ENCODE measurements at regions not wholly inside any gene's neighbourhood (a gene's known extent, or its start where the extent isn't known, plus 50 kb on each side); places are given as distances from the start of the nearest gene placed in this dataset.

DNA sequence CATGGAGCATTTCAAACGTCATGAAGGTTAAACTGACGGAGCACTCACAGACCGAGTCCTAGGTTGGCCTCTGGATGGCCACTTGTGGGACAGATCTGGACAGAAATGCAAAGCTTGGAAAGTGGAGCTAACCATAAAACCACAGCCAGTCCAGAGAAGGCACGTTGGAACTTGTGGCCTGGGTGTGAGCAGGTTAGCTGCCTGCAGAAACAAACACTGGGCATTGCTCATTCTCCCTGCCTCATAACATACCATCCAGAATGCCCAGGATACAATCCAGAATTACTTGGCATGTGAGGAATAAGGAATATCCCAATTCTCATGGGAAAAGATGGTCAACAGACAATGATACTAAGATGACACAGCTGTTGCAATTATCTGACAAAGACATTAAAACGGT lies 1005.0 kb downstream of the TBC1D22A start:
- no peaks in the 10 kb centered on the region for H3K36me3 ChIP-seq (replicated peaks; ENCODE audit: insufficient read depth, low read length)
- H4K20me1 ChIP-seq (ENCODE audit: insufficient read depth, low read length): no peaks in the 10 kb centered on the region
- no peak overlapping the region for H3K4me3 ChIP-seq (ENCODE audit: low read length)
- no peaks in the 10 kb centered on the region for H3K9me2 ChIP-seq (replicated peaks; ENCODE audit: insufficient read depth, low read length)
- H3K4me1 ChIP-seq (ENCODE audit: low read length): no peaks in the 10 kb centered on the region
- no peak for DNase-seq
- no peaks in the 10 kb centered on the region for H3K27me3 ChIP-seq (replicated peaks; ENCODE audit: insufficient read depth, low read length)
- no peaks in the 10 kb centered on the region for H3K9me3 ChIP-seq (replicated peaks; ENCODE audit: insufficient read depth, low read length)
- no peaks in the 10 kb centered on the region for H3K79me2 ChIP-seq (ENCODE audit: low read length)
- H3K9ac ChIP-seq (ENCODE audit: low read length): no peak overlapping the region
- H3F3A ChIP-seq (ENCODE audit: insufficient read depth, low read length): no peaks in the 10 kb centered on the region
- TF ChIP-seq, protein P1, sequence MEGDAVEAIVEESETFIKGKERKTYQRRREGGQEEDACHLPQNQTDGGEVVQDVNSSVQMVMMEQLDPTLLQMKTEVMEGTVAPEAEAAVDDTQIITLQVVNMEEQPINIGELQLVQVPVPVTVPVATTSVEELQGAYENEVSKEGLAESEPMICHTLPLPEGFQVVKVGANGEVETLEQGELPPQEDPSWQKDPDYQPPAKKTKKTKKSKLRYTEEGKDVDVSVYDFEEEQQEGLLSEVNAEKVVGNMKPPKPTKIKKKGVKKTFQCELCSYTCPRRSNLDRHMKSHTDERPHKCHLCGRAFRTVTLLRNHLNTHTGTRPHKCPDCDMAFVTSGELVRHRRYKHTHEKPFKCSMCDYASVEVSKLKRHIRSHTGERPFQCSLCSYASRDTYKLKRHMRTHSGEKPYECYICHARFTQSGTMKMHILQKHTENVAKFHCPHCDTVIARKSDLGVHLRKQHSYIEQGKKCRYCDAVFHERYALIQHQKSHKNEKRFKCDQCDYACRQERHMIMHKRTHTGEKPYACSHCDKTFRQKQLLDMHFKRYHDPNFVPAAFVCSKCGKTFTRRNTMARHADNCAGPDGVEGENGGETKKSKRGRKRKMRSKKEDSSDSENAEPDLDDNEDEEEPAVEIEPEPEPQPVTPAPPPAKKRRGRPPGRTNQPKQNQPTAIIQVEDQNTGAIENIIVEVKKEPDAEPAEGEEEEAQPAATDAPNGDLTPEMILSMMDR (IDR thresholded peaks at IDR 0.05; ENCODE audit: low read length): no peak
- TF ChIP-seq EZH2phosphoT487 (IDR thresholded peaks at IDR 0.05; ENCODE audit: low read length) (no peak), EZH2 (optimal IDR thresholded peaks at IDR 0.05; ENCODE audit: low read depth, low read length) (no peak)
- H3K27ac ChIP-seq (ENCODE audit: low read length): no peak overlapping the region
- H3K4me2 ChIP-seq (ENCODE audit: low read depth, low read length): no peak overlapping the region
- no peak overlapping the region for H2AFZ ChIP-seq (ENCODE audit: low read length)

DNA sequence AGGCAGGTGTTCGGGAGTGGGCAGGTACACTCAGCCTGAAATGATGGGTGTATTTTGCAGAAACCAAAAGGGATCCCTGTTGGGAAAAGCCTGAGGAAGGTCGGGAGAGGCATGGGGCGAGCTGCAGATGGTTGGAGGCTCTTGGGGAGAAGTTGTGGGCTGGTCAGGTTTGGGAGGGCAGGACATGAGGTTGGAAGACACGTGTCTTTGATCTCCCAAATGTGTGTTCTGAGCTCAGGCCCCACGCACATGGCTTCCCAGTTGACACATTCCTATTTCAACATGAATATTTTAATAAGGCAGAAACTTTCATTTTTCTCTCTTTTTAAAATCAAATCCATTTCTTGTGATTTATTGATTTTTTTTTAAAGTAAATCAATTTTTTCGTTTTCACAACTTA lies 1003.3 kb downstream of the TBC1D22A start:
- no peak overlapping the region for H3K27ac ChIP-seq (ENCODE audit: low read length)
- TF ChIP-seq, protein P1 (IDR thresholded peaks at IDR 0.05; ENCODE audit: low read length): no peak
- no peak for TF ChIP-seq EZH2phosphoT487 (IDR thresholded peaks at IDR 0.05; ENCODE audit: low read length)
- no peak for TF ChIP-seq EZH2 (optimal IDR thresholded peaks at IDR 0.05; ENCODE audit: low read depth, low read length)
- H3K27me3 ChIP-seq (replicated peaks; ENCODE audit: insufficient read depth, low read length): no peaks in the 10 kb centered on the region
- H3K36me3 ChIP-seq (replicated peaks; ENCODE audit: insufficient read depth, low read length): no peaks in the 10 kb centered on the region
- no peak for DNase-seq
- no peak overlapping the region for H2AFZ ChIP-seq (ENCODE audit: low read length)
- no peaks in the 10 kb centered on the region for H3K79me2 ChIP-seq (ENCODE audit: low read length)
- H3K4me1 ChIP-seq (ENCODE audit: low read length): no peaks in the 10 kb centered on the region
- H3K9me3 ChIP-seq (replicated peaks; ENCODE audit: insufficient read depth, low read length): no peaks in the 10 kb centered on the region
- H3K4me3 ChIP-seq (ENCODE audit: low read length): no peak overlapping the region
- H3K4me2 ChIP-seq (ENCODE audit: low read depth, low read length): no peak overlapping the region
- no peak overlapping the region for H3K9ac ChIP-seq (ENCODE audit: low read length)
- H3F3A ChIP-seq (ENCODE audit: insufficient read depth, low read length): no peaks in the 10 kb centered on the region
- no peaks in the 10 kb centered on the region for H3K9me2 ChIP-seq (replicated peaks; ENCODE audit: insufficient read depth, low read length)
- no peaks in the 10 kb centered on the region for H4K20me1 ChIP-seq (ENCODE audit: insufficient read depth, low read length)

DNA sequence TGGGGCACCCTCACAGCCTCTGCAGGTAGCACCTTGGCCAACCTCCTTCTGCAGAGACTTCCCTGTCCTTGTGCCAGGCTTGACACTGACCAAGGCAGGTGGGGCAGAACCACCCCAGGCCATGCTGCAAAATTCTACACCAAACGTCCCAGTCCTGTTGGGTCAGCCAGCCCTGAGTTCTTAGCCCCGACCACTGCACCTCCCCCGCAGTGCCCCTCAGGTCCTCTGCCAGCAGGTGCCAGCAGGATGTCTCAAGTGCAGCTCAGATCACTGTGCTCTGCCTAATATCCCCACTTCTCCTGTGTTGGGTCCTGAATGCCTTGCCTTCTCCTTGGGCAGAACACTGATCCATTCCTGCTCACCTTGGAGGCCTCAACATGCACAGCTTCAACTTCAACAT lies 999.7 kb downstream of the TBC1D22A start:
- no peaks in the 10 kb centered on the region for H3K9me2 ChIP-seq (replicated peaks; ENCODE audit: insufficient read depth, low read length)
- H3K9me3 ChIP-seq (replicated peaks; ENCODE audit: insufficient read depth, low read length): no peaks in the 10 kb centered on the region
- no peak for DNase-seq
- H4K20me1 ChIP-seq (ENCODE audit: insufficient read depth, low read length): no peaks in the 10 kb centered on the region
- TF ChIP-seq, protein P1 (IDR thresholded peaks at IDR 0.05; ENCODE audit: low read length): no peak
- TF ChIP-seq EZH2 (optimal IDR thresholded peaks at IDR 0.05; ENCODE audit: low read depth, low read length): no peak
- H3K79me2 ChIP-seq (ENCODE audit: low read length): no peaks in the 10 kb centered on the region
- no peak overlapping the region for H3K27ac ChIP-seq (ENCODE audit: low read length)
- no peaks in the 10 kb centered on the region for H3K4me1 ChIP-seq (ENCODE audit: low read length)
- no peak overlapping the region for H3K9ac ChIP-seq (ENCODE audit: low read length)
- H3F3A ChIP-seq (ENCODE audit: insufficient read depth, low read length): no peaks in the 10 kb centered on the region
- no peak overlapping the region for H3K4me2 ChIP-seq (ENCODE audit: low read depth, low read length)
- no peak overlapping the region for H3K4me3 ChIP-seq (ENCODE audit: low read length)
- H3K36me3 ChIP-seq (replicated peaks; ENCODE audit: insufficient read depth, low read length): no peaks in the 10 kb centered on the region
- H3K27me3 ChIP-seq (replicated peaks; ENCODE audit: insufficient read depth, low read length): no peaks in the 10 kb centered on the region
- no peak overlapping the region for H2AFZ ChIP-seq (ENCODE audit: low read length)

Data from MM.1S (cell line).